ENCODE measurements at regions not wholly inside any gene's neighbourhood (a gene's known extent, or its start where the extent isn't known, plus 50 kb on each side); places are given as distances from the start of the nearest gene placed in this dataset.

DNA sequence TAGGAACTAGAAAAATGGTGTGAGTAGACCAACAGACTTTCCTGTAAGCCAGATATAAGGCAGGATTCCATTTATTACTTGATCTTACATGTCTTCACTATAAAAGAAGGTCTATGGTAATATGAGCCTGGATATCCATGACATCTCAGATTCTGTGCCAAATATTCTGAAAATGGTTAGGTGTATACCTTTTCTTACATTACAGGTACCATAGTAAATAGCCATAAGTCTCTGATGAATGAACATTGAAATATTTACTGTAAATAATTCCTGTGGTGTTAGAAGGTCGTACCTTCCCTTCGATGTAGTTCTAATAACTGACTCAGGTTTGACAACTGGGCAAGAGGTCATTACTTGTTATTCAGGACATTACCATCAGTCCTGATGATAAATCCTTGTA, 657.9 kb downstream of the BRINP3 start:
- H3K27ac ChIP-seq: no peak overlapping the region
- ATAC-seq (no peak), DNase-seq (ENCODE audit: low read depth in 1 of 2, low spot score in 1 of 2) (no peak), FAIRE-seq (no peak)
- H3K4me3 ChIP-seq: no peak overlapping the region
- TF ChIP-seq, protein P1, sequence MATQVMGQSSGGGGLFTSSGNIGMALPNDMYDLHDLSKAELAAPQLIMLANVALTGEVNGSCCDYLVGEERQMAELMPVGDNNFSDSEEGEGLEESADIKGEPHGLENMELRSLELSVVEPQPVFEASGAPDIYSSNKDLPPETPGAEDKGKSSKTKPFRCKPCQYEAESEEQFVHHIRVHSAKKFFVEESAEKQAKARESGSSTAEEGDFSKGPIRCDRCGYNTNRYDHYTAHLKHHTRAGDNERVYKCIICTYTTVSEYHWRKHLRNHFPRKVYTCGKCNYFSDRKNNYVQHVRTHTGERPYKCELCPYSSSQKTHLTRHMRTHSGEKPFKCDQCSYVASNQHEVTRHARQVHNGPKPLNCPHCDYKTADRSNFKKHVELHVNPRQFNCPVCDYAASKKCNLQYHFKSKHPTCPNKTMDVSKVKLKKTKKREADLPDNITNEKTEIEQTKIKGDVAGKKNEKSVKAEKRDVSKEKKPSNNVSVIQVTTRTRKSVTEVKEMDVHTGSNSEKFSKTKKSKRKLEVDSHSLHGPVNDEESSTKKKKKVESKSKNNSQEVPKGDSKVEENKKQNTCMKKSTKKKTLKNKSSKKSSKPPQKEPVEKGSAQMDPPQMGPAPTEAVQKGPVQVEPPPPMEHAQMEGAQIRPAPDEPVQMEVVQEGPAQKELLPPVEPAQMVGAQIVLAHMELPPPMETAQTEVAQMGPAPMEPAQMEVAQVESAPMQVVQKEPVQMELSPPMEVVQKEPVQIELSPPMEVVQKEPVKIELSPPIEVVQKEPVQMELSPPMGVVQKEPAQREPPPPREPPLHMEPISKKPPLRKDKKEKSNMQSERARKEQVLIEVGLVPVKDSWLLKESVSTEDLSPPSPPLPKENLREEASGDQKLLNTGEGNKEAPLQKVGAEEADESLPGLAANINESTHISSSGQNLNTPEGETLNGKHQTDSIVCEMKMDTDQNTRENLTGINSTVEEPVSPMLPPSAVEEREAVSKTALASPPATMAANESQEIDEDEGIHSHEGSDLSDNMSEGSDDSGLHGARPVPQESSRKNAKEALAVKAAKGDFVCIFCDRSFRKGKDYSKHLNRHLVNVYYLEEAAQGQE (IDR thresholded peaks at IDR 0.05): no peak
- H3K9me3 ChIP-seq: no peaks in the 10 kb centered on the region
- ChIA-PET POLR2A (no interaction called here), CTCF (no interaction called here)
- no peaks in the 10 kb centered on the region for H3K4me1 ChIP-seq
- H3K4me2 ChIP-seq: no peak overlapping the region
- WGBS (ENCODE audit: missing lambda C conversion rate): 19% methylated on average over 2 of the region's 2 CpGs

DNA sequence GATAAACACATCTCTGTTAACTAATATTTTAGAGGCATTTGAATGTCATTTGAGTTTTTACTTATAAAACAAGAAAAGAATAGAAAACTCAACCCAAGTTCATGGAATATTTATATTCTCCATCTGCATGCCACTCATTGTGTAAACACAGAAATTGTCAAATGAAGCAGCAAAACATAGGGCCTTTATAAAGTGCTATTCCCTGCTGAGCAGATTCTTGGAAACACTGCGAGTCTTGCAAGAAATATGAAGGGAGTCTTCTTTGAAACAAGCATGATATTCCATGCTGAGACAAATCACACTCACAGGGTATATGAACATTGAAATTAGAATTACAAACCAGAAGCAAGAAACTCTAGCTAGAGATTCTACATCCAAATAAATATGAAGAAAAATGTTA, 655.8 kb downstream of the BRINP3 start:
- FAIRE-seq: no peak
- TF ChIP-seq NPAS2 (CRISPR knock-in tag; IDR thresholded peaks at IDR 0.05; ENCODE audit: borderline replicate concordance) (no peak), KDM5A (IDR thresholded peaks at IDR 0.05) (no peak), EP300 (IDR thresholded peaks at IDR 0.05) (no peak), ZSCAN20 (CRISPR knock-in tag; IDR thresholded peaks at IDR 0.05) (no peak), HOXB13 (CRISPR knock-in tag; IDR thresholded peaks at IDR 0.05; ENCODE audit: low read depth) (no peak), GATA3 (IDR thresholded peaks at IDR 0.05; ENCODE audit: borderline replicate concordance) (no peak), HEYL (CRISPR knock-in tag; IDR thresholded peaks at IDR 0.05) (no peak), MYC (IDR thresholded peaks at IDR 0.05; ENCODE audit: borderline replicate concordance, low read length) (no peak), ESRRA (IDR thresholded peaks at IDR 0.05; ENCODE audit: borderline replicate concordance, low read length) (no peak), MAFK (IDR thresholded peaks at IDR 0.05; ENCODE audit: partially characterized antibody) (no peak), POLR2A (IDR thresholded peaks at IDR 0.05; ENCODE audit: low read length) (no peak)
- TF ChIP-seq, protein P2, sequence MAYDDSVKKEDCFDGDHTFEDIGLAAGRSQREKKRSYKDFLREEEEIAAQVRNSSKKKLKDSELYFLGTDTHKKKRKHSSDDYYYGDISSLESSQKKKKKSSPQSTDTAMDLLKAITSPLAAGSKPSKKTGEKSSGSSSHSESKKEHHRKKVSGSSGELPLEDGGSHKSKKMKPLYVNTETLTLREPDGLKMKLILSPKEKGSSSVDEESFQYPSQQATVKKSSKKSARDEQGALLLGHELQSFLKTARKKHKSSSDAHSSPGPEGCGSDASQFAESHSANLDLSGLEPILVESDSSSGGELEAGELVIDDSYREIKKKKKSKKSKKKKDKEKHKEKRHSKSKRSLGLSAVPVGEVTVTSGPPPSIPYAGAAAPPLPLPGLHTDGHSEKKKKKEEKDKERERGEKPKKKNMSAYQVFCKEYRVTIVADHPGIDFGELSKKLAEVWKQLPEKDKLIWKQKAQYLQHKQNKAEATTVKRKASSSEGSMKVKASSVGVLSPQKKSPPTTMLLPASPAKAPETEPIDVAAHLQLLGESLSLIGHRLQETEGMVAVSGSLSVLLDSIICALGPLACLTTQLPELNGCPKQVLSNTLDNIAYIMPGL (CRISPR knock-in tag; IDR thresholded peaks at IDR 0.05; ENCODE audit: borderline replicate concordance): no peak
- ChIA-PET POLR2A (no interaction called here), CTCF (no interaction called here)
- Histone ChIP-seq H3K4me3 (no peak overlapping the region), H3K4me1 (no peaks in the 10 kb centered on the region), H3K9me3 (no peaks in the 10 kb centered on the region), H3K4me2 (no peak overlapping the region), H3K27ac (no peak overlapping the region)
- 0% methylated on average over 1 of the region's 1 CpG for WGBS (ENCODE audit: missing lambda C conversion rate)
- no peak for DNase-seq (ENCODE audit: low read depth in 1 of 2, low spot score in 1 of 2)
- ATAC-seq: no peak

DNA sequence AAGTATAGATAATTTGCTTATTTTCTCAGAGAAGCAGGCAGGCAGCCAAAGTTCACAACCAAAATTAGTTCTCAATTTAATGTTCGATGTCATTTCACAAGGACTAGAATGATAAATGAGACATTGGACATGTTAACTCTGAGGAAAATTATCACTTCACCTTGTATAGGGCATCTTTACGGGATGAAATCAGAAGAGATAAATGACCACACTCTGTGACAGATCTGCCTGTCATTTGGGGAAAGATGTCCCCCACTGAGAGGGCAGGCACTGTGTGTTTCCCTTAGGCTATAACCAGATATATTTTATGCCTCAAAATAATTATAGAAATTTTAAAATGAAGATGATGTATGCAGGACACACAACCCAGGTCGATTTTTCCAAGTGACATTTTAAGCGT, 642.9 kb downstream of the BRINP3 start:
- H3K9me3 ChIP-seq: no peaks in the 10 kb centered on the region
- ATAC-seq: no peak

More for the DNA sequence above, 642.9 kb downstream of the BRINP3 start:
- TF ChIP-seq, protein P3, sequence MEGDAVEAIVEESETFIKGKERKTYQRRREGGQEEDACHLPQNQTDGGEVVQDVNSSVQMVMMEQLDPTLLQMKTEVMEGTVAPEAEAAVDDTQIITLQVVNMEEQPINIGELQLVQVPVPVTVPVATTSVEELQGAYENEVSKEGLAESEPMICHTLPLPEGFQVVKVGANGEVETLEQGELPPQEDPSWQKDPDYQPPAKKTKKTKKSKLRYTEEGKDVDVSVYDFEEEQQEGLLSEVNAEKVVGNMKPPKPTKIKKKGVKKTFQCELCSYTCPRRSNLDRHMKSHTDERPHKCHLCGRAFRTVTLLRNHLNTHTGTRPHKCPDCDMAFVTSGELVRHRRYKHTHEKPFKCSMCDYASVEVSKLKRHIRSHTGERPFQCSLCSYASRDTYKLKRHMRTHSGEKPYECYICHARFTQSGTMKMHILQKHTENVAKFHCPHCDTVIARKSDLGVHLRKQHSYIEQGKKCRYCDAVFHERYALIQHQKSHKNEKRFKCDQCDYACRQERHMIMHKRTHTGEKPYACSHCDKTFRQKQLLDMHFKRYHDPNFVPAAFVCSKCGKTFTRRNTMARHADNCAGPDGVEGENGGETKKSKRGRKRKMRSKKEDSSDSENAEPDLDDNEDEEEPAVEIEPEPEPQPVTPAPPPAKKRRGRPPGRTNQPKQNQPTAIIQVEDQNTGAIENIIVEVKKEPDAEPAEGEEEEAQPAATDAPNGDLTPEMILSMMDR (IDR thresholded peaks at IDR 0.05): no peak
- TF ChIP-seq EP300 (IDR thresholded peaks at IDR 0.05) (no peak), MAZ (IDR thresholded peaks at IDR 0.05; ENCODE audit: borderline replicate concordance, low read depth, low read length) (no peak), NR3C1 (IDR thresholded peaks at IDR 0.05) (no peak)
- no peak for DNase-seq (ENCODE audit: low read depth in 1 of 2, low spot score in 1 of 2)
- Histone ChIP-seq H3K27ac (no peak overlapping the region), H3K4me2 (no peak overlapping the region), H3K4me1 (no peaks in the 10 kb centered on the region), H3K4me3 (no peak overlapping the region)
- no peak for FAIRE-seq
- ChIA-PET POLR2A (no interaction called here), CTCF (no interaction called here)
- 62% methylated on average over 4 of the region's 4 CpGs for WGBS (ENCODE audit: missing lambda C conversion rate)

Measured in A549 (cell line).